ENCODE measurements at regions not wholly inside any gene's neighbourhood (a gene's known extent, or its start where the extent isn't known, plus 50 kb on each side); places are given as distances from the start of the nearest gene placed in this dataset.

DNA sequence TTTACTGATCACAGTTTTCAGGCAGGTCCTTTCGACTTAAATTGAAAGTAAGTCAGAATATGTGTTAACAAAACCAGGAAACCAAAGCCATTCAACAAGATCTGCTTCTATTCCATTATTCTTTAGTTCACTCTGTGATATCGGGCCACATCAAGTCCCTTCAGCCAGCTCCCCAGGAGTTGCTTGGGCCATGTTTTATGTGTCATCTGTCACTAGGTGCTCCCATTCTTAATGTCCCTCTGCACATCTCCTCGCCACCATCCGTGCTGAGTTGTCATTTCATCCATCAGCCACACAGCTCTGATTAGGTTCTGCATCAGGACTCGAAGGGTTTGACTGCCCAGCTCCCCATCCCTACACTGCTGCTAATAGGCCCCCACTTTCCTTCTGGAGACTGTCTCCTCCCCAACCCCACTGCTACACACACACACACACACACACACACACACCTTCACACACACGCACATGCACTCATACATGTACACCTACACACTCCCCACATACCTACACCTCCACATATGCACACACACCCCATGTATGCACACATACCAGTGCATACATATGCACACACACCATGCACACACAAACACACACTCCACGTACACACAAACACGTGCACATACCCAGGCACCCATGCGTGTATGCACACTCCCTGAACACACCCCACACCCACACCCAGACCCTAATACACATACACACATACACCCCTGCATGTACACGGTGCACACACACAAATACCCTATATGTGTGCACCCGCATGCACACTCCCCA is 143.3 kb upstream of the GMDS start:
- TF ChIP-seq, protein P1, sequence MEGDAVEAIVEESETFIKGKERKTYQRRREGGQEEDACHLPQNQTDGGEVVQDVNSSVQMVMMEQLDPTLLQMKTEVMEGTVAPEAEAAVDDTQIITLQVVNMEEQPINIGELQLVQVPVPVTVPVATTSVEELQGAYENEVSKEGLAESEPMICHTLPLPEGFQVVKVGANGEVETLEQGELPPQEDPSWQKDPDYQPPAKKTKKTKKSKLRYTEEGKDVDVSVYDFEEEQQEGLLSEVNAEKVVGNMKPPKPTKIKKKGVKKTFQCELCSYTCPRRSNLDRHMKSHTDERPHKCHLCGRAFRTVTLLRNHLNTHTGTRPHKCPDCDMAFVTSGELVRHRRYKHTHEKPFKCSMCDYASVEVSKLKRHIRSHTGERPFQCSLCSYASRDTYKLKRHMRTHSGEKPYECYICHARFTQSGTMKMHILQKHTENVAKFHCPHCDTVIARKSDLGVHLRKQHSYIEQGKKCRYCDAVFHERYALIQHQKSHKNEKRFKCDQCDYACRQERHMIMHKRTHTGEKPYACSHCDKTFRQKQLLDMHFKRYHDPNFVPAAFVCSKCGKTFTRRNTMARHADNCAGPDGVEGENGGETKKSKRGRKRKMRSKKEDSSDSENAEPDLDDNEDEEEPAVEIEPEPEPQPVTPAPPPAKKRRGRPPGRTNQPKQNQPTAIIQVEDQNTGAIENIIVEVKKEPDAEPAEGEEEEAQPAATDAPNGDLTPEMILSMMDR (IDR thresholded peaks at IDR 0.05) = no peak
- TF ChIP-seq POLR2A (IDR thresholded peaks at IDR 0.05) = no peak

Data from adrenal gland (tissue), 5 donors.